H1 (cell line): ENCODE measurements at regions not wholly inside any gene's neighbourhood (a gene's known extent, or its start where the extent isn't known, plus 50 kb on each side); places are given as distances from the start of the nearest gene placed in this dataset.
A peak's percentile ranks its signal among the peaks of the same experiment; 100 is the strongest.

Experiments
- BRCA1 ChIP-seq: IDR thresholded peaks from 2 replicates; pipeline ENCODE4 v1.6.1; 2012; ENCODE audit warnings: low read depth, low read length, improper control_type of control experiment
- HDAC2 ChIP-seq, 2 experiments: fragments of 300-600 bp in 1 of 2; sonication (generic) in 1 of 2; IDR thresholded peaks; 2 replicates each; pipeline ENCODE4 v1.6.1; 2011 to 2012; ENCODE audit warnings: low read depth in 2 of 2, low read length in 2 of 2, mild to moderate bottlenecking in 2 of 2, moderate library complexity in 2 of 2, borderline replicate concordance in 1 of 2, inconsistent platforms in 1 of 2
- RAD21 ChIP-seq, 2 experiments: IDR thresholded peaks in 1 of 2; conservative IDR thresholded peaks in 1 of 2; 2 replicates each; pipeline ENCODE4 v1.6.1; 2011; ENCODE audit warnings: low read depth in 2 of 2, low read length in 2 of 2, improper control_type of control experiment in 1 of 2, inconsistent platforms in 1 of 2, mild to moderate bottlenecking in 1 of 2, moderate library complexity in 1 of 2
- SIN3A ChIP-seq, 2 experiments: IDR thresholded peaks in 1 of 2; conservative IDR thresholded peaks in 1 of 2; 2 replicates each; pipeline ENCODE4 v1.6.1; 2011 to 2012; ENCODE audit warnings: low read length in 2 of 2, improper control_type of control experiment in 1 of 2, low read depth in 1 of 2, mild to moderate bottlenecking in 1 of 2
- TAF1 ChIP-seq: IDR thresholded peaks from 2 replicates; pipeline ENCODE4 v1.6.1; 2011; ENCODE audit warnings: mild to moderate bottlenecking, low read depth, low read length
- TAF7 ChIP-seq: optimal IDR thresholded peaks from 2 replicates; pipeline ENCODE3; 2011; ENCODE audit warnings: low read depth, mild to moderate bottlenecking, inconsistent platforms, low read length, moderate library complexity, borderline replicate concordance

DNA sequence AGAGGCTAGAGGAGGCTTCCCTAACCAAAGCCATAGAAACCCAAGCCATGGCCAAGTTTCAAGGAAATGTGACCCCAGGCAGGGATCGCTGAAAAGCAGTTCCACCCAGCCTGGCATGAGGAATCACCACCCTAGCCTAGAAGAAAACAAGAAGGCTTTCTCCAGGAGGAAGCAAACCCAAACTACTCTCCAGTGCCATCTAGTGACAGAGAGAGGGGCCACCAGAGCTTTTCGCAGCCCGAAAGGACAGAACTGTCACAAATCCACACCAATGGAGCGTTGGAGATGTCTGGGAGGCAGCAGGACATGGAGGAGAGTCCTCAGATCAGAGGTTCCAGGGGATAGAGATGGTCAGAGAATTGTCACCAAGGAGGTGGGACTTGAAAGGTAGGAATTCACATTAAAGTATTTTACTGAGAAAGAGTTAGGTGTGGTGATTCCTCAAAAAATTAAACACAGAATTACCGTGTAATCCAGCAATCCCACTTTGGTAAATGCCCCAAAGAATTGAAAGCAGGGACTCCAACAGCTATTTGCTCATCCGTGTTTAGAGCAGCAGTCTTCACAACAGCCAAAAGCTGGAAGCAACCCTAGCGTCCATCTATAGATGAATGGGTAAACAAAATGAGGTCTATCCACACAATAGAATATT, 67.3 kb upstream of the NUP50 start (continued):
- TF ChIP-seq TAF7 (no peak), RAD21 (IDR thresholded peaks at IDR 0.05 in 1 of 2, conservative IDR thresholded peaks at IDR 0.05 in 1 of 2; ENCODE audit: low read depth in 2 of 2, low read length in 2 of 2) (peak; percentile 81 to 86), HDAC2 (IDR thresholded peaks at IDR 0.05; ENCODE audit: borderline replicate concordance in 1 of 2, low read depth in 2 of 2, low read length in 2 of 2) (no peak), TAF1 (no peak), SIN3A (conservative IDR thresholded peaks at IDR 0.05 in 1 of 2, IDR thresholded peaks at IDR 0.05 in 1 of 2; ENCODE audit: low read depth in 1 of 2, low read length in 2 of 2) (no peak; a peak in 1 of 4 replicates), BRCA1 (no peak)
